ENCODE measurements at regions not wholly inside any gene's neighbourhood (a gene's known extent, or its start where the extent isn't known, plus 50 kb on each side); places are given as distances from the start of the nearest gene placed in this dataset.
A peak's percentile ranks its signal among the peaks of the same experiment; 100 is the strongest.

DNA sequence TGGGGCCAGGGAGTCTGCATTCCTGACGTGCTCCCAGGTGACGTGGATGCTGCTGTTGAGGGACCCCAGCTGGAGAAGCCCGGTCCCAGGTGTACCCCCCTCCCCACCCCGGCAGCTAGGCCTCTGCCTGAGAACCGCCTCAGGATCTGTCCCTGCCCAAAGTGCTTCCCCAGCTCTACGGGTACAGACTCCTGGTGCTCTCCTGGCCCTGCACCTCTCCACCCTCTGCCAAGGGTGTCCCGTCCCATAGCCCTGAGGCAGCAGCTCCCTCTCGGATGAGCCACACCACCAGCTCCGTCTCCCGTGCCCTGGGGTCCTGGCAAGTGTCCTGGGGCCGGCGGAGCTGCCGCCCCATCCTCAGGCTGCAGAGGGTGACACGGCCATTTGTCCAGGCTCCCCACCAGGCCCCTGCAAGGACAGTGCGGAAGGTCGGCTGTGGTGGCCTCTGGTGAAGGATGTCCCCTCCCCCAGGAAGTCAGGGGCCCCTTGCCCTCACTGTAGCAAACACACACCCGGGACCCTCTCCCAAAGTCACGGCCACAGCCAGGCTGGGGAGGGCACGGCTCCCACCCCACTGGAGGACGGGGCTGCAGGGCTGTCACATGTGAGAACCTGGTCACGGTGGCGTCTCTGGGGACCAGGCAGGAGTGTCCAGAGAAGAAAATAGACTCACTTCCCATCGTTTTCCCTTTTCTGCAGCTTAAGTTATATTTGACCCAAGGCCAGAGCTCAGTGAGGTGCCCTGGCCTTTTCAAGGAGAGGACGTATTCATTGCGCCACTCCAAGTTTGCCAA is 74.4 kb upstream of the FBRSL1 start:
- Histone ChIP-seq H3K9me3 (ENCODE audit: control insufficient read depth, low read depth, low read length) (no peaks in the 10 kb centered on the region), H3K9me1 (ENCODE audit: control insufficient read depth, extremely low read depth, insufficient read depth, low read length) (no peaks in the 10 kb centered on the region), H3K27me3 (ENCODE audit: control insufficient read depth, extremely low read depth, insufficient read depth, low read length) (peaks cover 25% of the 10 kb centered on the region), H3K4me2 (ENCODE audit: control insufficient read depth, extremely low read depth, insufficient read depth, low read depth, low read length) (no peak overlapping the region), H2AFZ (ENCODE audit: control insufficient read depth, low read length) (no peak overlapping the region), H4K20me1 (ENCODE audit: control insufficient read depth, extremely low read depth, insufficient read depth, low read length) (no peaks in the 10 kb centered on the region), H3K9ac (ENCODE audit: control insufficient read depth, extremely low read depth, insufficient read depth, low read length) (no peak overlapping the region), H3K27ac (ENCODE audit: control insufficient read depth, insufficient read depth, low read length) (no peak overlapping the region), H3K4me3 (ENCODE audit: control insufficient read depth in 2 of 3, extremely low read depth in 1 of 3, insufficient read depth in 2 of 3, low read depth in 1 of 3, low read length in 3 of 3) (no peak overlapping the region), H3K79me2 (ENCODE audit: control insufficient read depth, insufficient read depth, low read length) (no peaks in the 10 kb centered on the region), H3K36me3 (ENCODE audit: control insufficient read depth in 2 of 2, extremely low read depth in 1 of 2, insufficient read depth in 2 of 2, low read length in 2 of 2) (no peaks in the 10 kb centered on the region), H3K4me1 (ENCODE audit: control insufficient read depth, extremely low read depth, insufficient read depth, low read length) (no peaks in the 10 kb centered on the region)
- FAIRE-seq (no peak), DNase-seq (ENCODE audit: low read depth, low spot score) (no peak)
- no peak for TF ChIP-seq EZH2 (IDR thresholded peaks at IDR 0.05; ENCODE audit: low read length)
- TF ChIP-seq CTCF (optimal IDR thresholded peaks at IDR 0.05 in 1 of 3, IDR thresholded peaks at IDR 0.05 in 1 of 3, conservative IDR thresholded peaks at IDR 0.05 in 1 of 3; ENCODE audit: extremely low read depth in 1 of 3, insufficient read depth in 2 of 3, low read length in 3 of 3), result no peak
- dilution Hi-C loops (cut with MboI; ENCODE audit: extremely low pct_ligation_motif_present, low sequenced_read_pairs), result no loop called here

DNA sequence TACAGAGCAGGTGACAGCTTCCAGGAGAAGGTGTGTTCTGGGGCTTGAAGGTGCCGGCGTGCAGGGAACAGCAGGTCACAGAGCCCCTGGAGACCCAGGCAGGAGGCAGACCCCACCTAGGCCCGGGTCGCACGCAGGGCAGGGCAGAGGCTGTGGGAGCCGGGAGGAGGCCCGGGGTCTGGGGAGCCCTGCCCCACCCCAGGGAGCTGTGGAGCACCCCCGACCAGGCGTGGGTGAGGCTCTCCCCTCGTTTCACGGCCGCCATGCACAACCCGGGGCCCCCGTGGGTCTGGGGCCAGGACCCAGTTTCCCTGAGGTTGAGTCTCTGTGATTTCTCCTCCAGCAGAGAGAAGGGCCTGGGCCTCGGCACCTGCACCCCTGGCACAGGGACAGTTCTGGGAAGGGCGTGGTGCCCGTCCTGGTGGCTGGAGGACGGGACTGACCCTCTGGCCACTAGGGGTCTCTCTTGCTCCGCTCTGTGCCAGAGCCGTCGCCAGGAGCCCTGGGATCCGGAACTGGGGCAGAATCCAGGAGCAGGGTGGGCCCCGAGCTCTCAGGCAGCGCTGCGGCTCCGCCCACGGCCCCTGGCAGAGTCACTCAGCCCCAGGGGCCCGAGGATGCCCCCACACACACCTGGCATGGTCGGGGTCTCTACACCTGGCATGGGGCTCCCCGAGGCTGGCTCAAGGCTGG is 75.2 kb upstream of the FBRSL1 start:
- no peak for TF ChIP-seq EZH2 (IDR thresholded peaks at IDR 0.05; ENCODE audit: low read length)
- TF ChIP-seq CTCF (optimal IDR thresholded peaks at IDR 0.05 in 1 of 3, IDR thresholded peaks at IDR 0.05 in 1 of 3, conservative IDR thresholded peaks at IDR 0.05 in 1 of 3; ENCODE audit: extremely low read depth in 1 of 3, insufficient read depth in 2 of 3, low read length in 3 of 3), result peak; percentile 78 to 96 (median 92)
- no peak overlapping the region for H3K27ac ChIP-seq (ENCODE audit: control insufficient read depth, insufficient read depth, low read length)
- H3K4me1 ChIP-seq (ENCODE audit: control insufficient read depth, extremely low read depth, insufficient read depth, low read length), result no peaks in the 10 kb centered on the region
- peak overlapping the region; percentile 32 for H3K4me2 ChIP-seq (ENCODE audit: control insufficient read depth, extremely low read depth, insufficient read depth, low read depth, low read length)
- no peaks in the 10 kb centered on the region for H3K9me3 ChIP-seq (ENCODE audit: control insufficient read depth, low read depth, low read length)
- dilution Hi-C loops (cut with MboI; ENCODE audit: extremely low pct_ligation_motif_present, low sequenced_read_pairs), result no loop called here
- no peaks in the 10 kb centered on the region for H3K79me2 ChIP-seq (ENCODE audit: control insufficient read depth, insufficient read depth, low read length)
- no peak overlapping the region for H3K4me3 ChIP-seq (ENCODE audit: control insufficient read depth in 2 of 3, extremely low read depth in 1 of 3, insufficient read depth in 2 of 3, low read depth in 1 of 3, low read length in 3 of 3)
- no peak overlapping the region for H2AFZ ChIP-seq (ENCODE audit: control insufficient read depth, low read length)
- FAIRE-seq (peak; percentile 5), DNase-seq (ENCODE audit: low read depth, low spot score) (peak; percentile 50)
- H3K27me3 ChIP-seq (ENCODE audit: control insufficient read depth, extremely low read depth, insufficient read depth, low read length), result peaks cover 22% of the 10 kb centered on the region
- no peaks in the 10 kb centered on the region for H3K9me1 ChIP-seq (ENCODE audit: control insufficient read depth, extremely low read depth, insufficient read depth, low read length)
- no peak overlapping the region for H3K9ac ChIP-seq (ENCODE audit: control insufficient read depth, extremely low read depth, insufficient read depth, low read length)
- no peaks in the 10 kb centered on the region for H4K20me1 ChIP-seq (ENCODE audit: control insufficient read depth, extremely low read depth, insufficient read depth, low read length)
- no peaks in the 10 kb centered on the region for H3K36me3 ChIP-seq (ENCODE audit: control insufficient read depth in 2 of 2, extremely low read depth in 1 of 2, insufficient read depth in 2 of 2, low read length in 2 of 2)

Measured in keratinocyte (primary cell).